Mesendoderm (in vitro differentiated cells): ENCODE measurements at regions not wholly inside any gene's neighbourhood (a gene's known extent, or its start where the extent isn't known, plus 50 kb on each side); places are given as distances from the start of the nearest gene placed in this dataset.
"Not testable (repeated sequence)": the region's sequence is repeated elsewhere in the genome, so short reads cannot be mapped to it uniquely, and the experiment has no call there.

Experiments used
- DNase-seq: peaks from one replicate; pipeline ENCODE4 v3.0.0; 2013
- H2AK5ac ChIP-seq: 2 replicates; pipeline ENCODE4 v1.6.1; 2013; ENCODE audit warnings: low read length, inconsistent platforms
- H2BK120ac ChIP-seq: 2 replicates; pipeline ENCODE4 v1.6.1; 2013; ENCODE audit warnings: low read depth, mild to moderate bottlenecking, low read length, moderate library complexity, mixed read lengths
- H2BK15ac ChIP-seq: replicated peaks from 2 replicates; pipeline ENCODE4 v1.6.1; 2013; ENCODE audit warnings: low read depth, mild to moderate bottlenecking, moderate library complexity
- H2BK5ac ChIP-seq: 2 replicates; pipeline ENCODE4 v1.6.1; 2013; ENCODE audit warnings: low read length, inconsistent platforms
- H3K18ac ChIP-seq: 2 replicates; pipeline ENCODE4 v1.6.1; 2013; ENCODE audit warnings: mild to moderate bottlenecking, low read length, mixed read lengths
- H3K23ac ChIP-seq: one replicate; pipeline ENCODE4 v1.6.1; 2013; ENCODE audit warnings: low read length
- H3K27ac ChIP-seq: 2 replicates; pipeline ENCODE4 v1.5.1; 2013; ENCODE audit warnings: low read depth, mild to moderate bottlenecking, inconsistent platforms, low read length, moderate library complexity
- H3K27me3 ChIP-seq: 2 replicates; pipeline ENCODE4 v1.6.1; 2013; ENCODE audit warnings: low read length, control low read depth, mild to moderate bottlenecking, inconsistent platforms; ENCODE audit not compliant: insufficient read depth, poor library complexity
- H3K36me3 ChIP-seq: 2 replicates; pipeline ENCODE4 v1.6.1; 2013; ENCODE audit warnings: low read length, inconsistent platforms; ENCODE audit not compliant: control insufficient read depth, insufficient read depth
- H3K4ac ChIP-seq: one replicate; pipeline ENCODE4 v1.6.1; 2013; ENCODE audit warnings: low read depth, mild to moderate bottlenecking, low read length, moderate library complexity
- H3K4me1 ChIP-seq: 2 replicates; pipeline ENCODE4 v1.6.1; 2013; ENCODE audit warnings: low read depth, low read length, inconsistent platforms; ENCODE audit not compliant: control insufficient read depth
- H3K4me2 ChIP-seq: 2 replicates; pipeline ENCODE4 v1.6.1; 2013; ENCODE audit warnings: low read length
- H3K4me3 ChIP-seq: 2 replicates; pipeline ENCODE4 v1.5.1; 2013; ENCODE audit warnings: mild to moderate bottlenecking, low read length
- H3K56ac ChIP-seq: one replicate; pipeline ENCODE4 v1.6.1; 2013; ENCODE audit warnings: low read length
- H3K79me1 ChIP-seq: 2 replicates; pipeline ENCODE4 v1.6.1; 2013; ENCODE audit warnings: low read length, inconsistent platforms
- H3K79me2 ChIP-seq: 2 replicates; pipeline ENCODE4 v1.6.1; 2013; ENCODE audit warnings: mild to moderate bottlenecking, low read length; ENCODE audit not compliant: control insufficient read depth, insufficient read depth
- H3K9ac ChIP-seq: 2 replicates; pipeline ENCODE4 v1.6.1; 2013; ENCODE audit warnings: low read length, inconsistent platforms
- H4K5ac ChIP-seq: one replicate; pipeline ENCODE4 v1.6.1; 2013; ENCODE audit warnings: low read length
- H4K8ac ChIP-seq: one replicate; pipeline ENCODE4 v1.6.1; 2013; ENCODE audit warnings: low read depth, mild to moderate bottlenecking, control low read depth, low read length, moderate library complexity
- WGBS: extraction: QIAGEN DNeasy Blood & Tissue Kit; methylation state at CpG from one replicate; pipeline ENCODE4 v1.1.7; 2013; ENCODE audit warnings: low lambda C conversion rate, missing lambda C conversion rate; ENCODE audit not compliant: insufficient coverage; ENCODE audit errors: extremely low coverage; 5-methylcytosine and 5-hydroxymethylcytosine counted together

DNA sequence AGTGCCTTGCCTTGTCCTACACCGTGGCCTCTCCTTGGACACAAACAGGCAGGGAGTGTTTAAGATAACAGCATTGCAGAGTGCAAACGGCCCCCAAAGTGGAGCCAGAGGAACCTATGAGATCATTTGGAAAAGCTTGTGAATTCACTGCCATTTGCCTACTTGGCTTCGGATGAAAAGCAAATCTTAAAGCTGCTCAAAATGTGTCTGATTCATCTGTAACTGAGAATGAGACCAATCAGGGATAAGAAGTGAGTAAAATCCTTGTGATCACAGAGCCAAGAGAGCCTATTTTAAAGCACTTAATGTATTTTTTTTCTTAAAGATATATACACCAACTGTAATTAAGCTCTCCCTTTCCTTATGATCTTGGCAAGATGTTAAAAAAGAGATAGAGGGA is 65.7 kb upstream of the BACH2 start:
- H3K36me3 ChIP-seq, result no peaks in the 10 kb centered on the region
- no peak overlapping the region for H3K9ac ChIP-seq
- no peak overlapping the region for H2BK5ac ChIP-seq
- no peak overlapping the region for H3K4ac ChIP-seq
- no peak overlapping the region for H3K4me3 ChIP-seq
- no peak overlapping the region for H3K18ac ChIP-seq
- no peak overlapping the region for H2AK5ac ChIP-seq
- H4K5ac ChIP-seq, result no peak overlapping the region
- H3K23ac ChIP-seq, result no peak overlapping the region
- H3K4me1 ChIP-seq, result no peaks in the 10 kb centered on the region
- no peak overlapping the region for H2BK120ac ChIP-seq
- no peak overlapping the region for H2BK15ac ChIP-seq
- H3K27me3 ChIP-seq, result no peaks in the 10 kb centered on the region
- no CpG with 5 or more reads among the region's 3 CpGs for WGBS
- H4K8ac ChIP-seq, result no peak overlapping the region
- H3K79me1 ChIP-seq, result no peaks in the 10 kb centered on the region
- no peaks in the 10 kb centered on the region for H3K79me2 ChIP-seq
- DNase-seq, result no peak
- H3K27ac ChIP-seq, result no peak overlapping the region
- H3K4me2 ChIP-seq, result no peak overlapping the region
- H3K56ac ChIP-seq, result no peak overlapping the region

DNA sequence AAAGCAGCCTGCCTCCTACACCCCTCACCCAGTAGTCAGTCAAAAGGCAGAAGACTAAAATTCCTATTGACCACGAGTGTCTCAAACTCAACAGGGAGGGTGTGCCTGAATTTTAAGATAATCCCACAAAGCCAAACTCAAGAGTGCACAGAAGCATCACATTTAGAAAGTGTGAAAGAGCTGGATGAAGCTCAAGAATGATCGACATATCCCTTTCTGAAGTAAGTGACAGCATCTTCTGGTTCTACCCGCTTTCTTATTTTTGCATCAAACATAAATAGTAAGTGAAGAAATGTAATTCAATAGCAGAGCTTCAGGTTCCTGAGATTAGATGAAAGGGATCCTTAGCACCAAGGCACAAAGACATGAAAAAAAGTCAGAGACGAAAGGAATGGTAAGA is 64.5 kb upstream of the BACH2 start:
- Histone ChIP-seq H3K9ac (no peak overlapping the region), H2BK120ac (no peak overlapping the region), H3K4ac (no peak overlapping the region), H3K79me1 (no peaks in the 10 kb centered on the region), H3K4me1 (no peaks in the 10 kb centered on the region), H3K36me3 (no peaks in the 10 kb centered on the region), H2AK5ac (no peak overlapping the region), H4K8ac (no peak overlapping the region), H3K27ac (no peak overlapping the region), H2BK5ac (no peak overlapping the region), H3K79me2 (no peaks in the 10 kb centered on the region), H3K23ac (peak overlapping the region; percentile 33), H3K4me2 (no peak overlapping the region), H2BK15ac (no peak overlapping the region), H3K27me3 (no peaks in the 10 kb centered on the region), H3K4me3 (no peak overlapping the region), H3K56ac (no peak overlapping the region), H3K18ac (no peak overlapping the region), H4K5ac (no peak overlapping the region)
- no CpG with 5 or more reads among the region's 4 CpGs for WGBS
- DNase-seq, result no peak

DNA sequence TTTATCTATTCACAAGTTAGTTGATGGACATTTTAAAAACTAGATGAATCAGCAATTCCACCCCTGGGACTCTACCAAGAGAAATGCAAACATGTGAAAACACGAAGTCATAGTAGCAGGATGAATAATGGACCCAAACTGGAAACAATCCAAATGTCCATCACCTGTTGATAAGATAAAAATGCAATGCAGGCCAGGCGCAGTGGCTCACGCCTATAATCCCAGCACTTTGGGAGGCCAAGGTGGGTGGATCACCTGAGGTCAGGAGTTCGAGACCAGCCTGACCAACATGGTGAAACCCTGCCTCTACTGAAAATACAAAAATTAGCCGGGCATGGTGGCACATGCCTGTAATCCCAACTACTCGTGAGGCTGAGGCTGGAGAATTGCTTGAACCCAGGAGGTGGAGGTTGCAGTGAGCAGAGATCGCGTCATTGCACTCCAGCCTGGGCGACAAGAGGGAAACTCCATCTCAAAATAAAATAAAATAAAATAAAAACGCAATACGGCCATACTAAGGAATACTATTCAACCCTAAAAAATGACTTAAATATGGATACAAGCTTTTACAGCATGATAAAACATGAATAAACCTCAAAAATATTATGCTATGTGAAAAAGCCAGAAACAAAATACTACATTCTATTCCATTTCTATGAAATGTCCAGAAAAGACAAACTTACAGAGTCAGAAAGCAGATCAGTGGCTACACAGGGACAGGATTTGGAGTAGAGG is 61.6 kb upstream of the BACH2 start:
- DNase-seq, H3K56ac ChIP-seq, H3K23ac ChIP-seq, H3K4ac ChIP-seq, H3K9ac ChIP-seq, H3K18ac ChIP-seq, H4K8ac ChIP-seq, H3K4me3 ChIP-seq, H2BK15ac ChIP-seq, H2BK120ac ChIP-seq, H3K36me3 ChIP-seq, H4K5ac ChIP-seq, H3K4me2 ChIP-seq, H3K4me1 ChIP-seq, H3K79me2 ChIP-seq, H2BK5ac ChIP-seq, H3K27me3 ChIP-seq, H2AK5ac ChIP-seq, H3K27ac ChIP-seq, H3K79me1 ChIP-seq: not testable (repeated sequence)
- no CpG with 5 or more reads among the region's 11 CpGs for WGBS

DNA sequence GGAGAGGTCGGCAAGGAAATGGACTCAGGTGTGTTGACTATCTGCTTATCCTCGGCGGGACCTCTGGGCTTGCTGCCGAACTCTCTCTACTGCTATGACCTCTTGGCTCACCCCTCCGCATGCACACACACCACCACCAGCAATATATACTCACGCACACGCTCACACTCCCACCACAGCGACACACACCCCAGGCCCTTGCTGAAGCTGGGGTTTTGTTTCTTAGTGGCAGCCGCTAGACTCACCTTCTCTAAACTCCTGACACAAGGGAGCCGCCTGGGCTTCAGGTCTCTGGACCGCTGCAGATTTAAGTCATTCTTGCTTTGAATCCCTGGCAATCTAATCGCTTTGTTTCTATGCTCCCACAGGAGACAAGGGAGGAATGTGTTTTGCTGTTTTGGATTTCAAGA is 59.4 kb upstream of the BACH2 start:
- H3K4ac ChIP-seq, result no peak overlapping the region
- WGBS, result no CpG with 5 or more reads among the region's 12 CpGs
- no peak overlapping the region for H3K27ac ChIP-seq
- no peak overlapping the region for H3K4me3 ChIP-seq
- no peak overlapping the region for H3K4me2 ChIP-seq
- H3K36me3 ChIP-seq, result no peaks in the 10 kb centered on the region
- no peak overlapping the region for H2BK5ac ChIP-seq
- H3K27me3 ChIP-seq, result no peaks in the 10 kb centered on the region
- no peak overlapping the region for H2AK5ac ChIP-seq
- no peak overlapping the region for H3K9ac ChIP-seq
- no peak overlapping the region for H3K18ac ChIP-seq
- H4K8ac ChIP-seq, result no peak overlapping the region
- H2BK120ac ChIP-seq, result no peak overlapping the region
- peak overlapping the region; percentile 58 for H3K56ac ChIP-seq
- no peak overlapping the region for H3K23ac ChIP-seq
- no peak for DNase-seq
- no peaks in the 10 kb centered on the region for H3K79me2 ChIP-seq
- no peak overlapping the region for H4K5ac ChIP-seq
- no peaks in the 10 kb centered on the region for H3K4me1 ChIP-seq
- no peaks in the 10 kb centered on the region for H3K79me1 ChIP-seq
- H2BK15ac ChIP-seq, result no peak overlapping the region

DNA sequence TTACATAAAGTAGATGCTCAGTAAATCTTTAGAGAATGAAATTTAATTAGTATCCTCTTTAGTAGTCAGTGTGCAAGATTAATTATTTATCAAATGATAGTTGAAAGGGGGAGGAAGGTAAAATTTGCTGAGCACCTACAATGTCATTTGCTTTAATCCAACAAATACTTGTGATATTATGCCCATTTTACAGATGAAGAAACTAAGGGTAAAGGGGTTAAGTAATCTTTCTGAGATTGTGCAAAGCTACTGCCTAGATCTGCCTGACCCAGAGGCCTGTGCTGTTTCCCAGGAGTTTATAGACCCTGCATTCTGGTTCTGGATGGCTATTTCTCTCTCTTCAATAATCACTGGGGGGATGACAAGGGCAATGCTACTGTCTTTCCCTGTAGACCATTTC is 58.3 kb upstream of the BACH2 start:
- Histone ChIP-seq H3K23ac (no peak overlapping the region), H3K18ac (no peak overlapping the region), H2BK15ac (no peak overlapping the region), H3K4ac (no peak overlapping the region), H3K79me1 (no peaks in the 10 kb centered on the region), H3K56ac (no peak overlapping the region), H3K36me3 (no peaks in the 10 kb centered on the region), H3K4me2 (no peak overlapping the region), H2BK5ac (no peak overlapping the region), H4K5ac (no peak overlapping the region), H3K79me2 (no peaks in the 10 kb centered on the region), H4K8ac (no peak overlapping the region), H3K4me3 (no peak overlapping the region), H3K27ac (no peak overlapping the region), H2AK5ac (no peak overlapping the region), H2BK120ac (no peak overlapping the region), H3K9ac (no peak overlapping the region), H3K27me3 (no peaks in the 10 kb centered on the region), H3K4me1 (no peaks in the 10 kb centered on the region)
- no peak for DNase-seq

DNA sequence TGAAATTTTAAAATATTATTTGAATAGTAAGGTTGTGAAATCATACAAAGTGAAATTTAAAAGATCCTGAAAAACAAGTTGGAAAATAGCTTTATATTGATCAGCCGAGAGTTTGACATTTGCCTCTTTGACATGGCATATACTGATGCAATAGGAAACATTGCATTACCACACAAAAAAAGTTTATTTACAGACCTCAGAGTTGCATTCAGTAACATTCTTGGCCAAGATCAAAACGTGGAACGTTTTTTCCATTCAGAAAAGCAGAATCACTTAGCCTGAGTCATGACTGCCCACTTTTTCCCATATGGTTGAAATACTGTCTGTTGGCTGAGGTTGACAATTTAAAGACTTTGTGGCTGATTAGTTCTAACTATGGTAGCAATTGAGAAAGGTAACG is 55.1 kb upstream of the BACH2 start:
- H2BK15ac ChIP-seq, result no peak overlapping the region
- no peak overlapping the region for H2BK5ac ChIP-seq
- H3K9ac ChIP-seq, result no peak overlapping the region
- DNase-seq, result no peak
- H3K4me1 ChIP-seq, result no peaks in the 10 kb centered on the region
- H3K18ac ChIP-seq, result no peak overlapping the region
- no peak overlapping the region for H4K8ac ChIP-seq
- no peaks in the 10 kb centered on the region for H3K36me3 ChIP-seq
- H3K4me3 ChIP-seq, result no peak overlapping the region
- no peaks in the 10 kb centered on the region for H3K79me1 ChIP-seq
- no peak overlapping the region for H2BK120ac ChIP-seq
- H3K79me2 ChIP-seq, result no peaks in the 10 kb centered on the region
- H2AK5ac ChIP-seq, result no peak overlapping the region
- H3K27me3 ChIP-seq, result no peaks in the 10 kb centered on the region
- no peak overlapping the region for H3K27ac ChIP-seq
- H3K4ac ChIP-seq, result no peak overlapping the region
- H3K23ac ChIP-seq, result no peak overlapping the region
- H3K4me2 ChIP-seq, result no peak overlapping the region
- H3K56ac ChIP-seq, result no peak overlapping the region
- no CpG with 5 or more reads among the region's 4 CpGs for WGBS
- H4K5ac ChIP-seq, result no peak overlapping the region
